Epithelial cell of esophagus (primary cell): ENCODE measurements at regions not wholly inside any gene's neighbourhood (a gene's known extent, or its start where the extent isn't known, plus 50 kb on each side); places are given as distances from the start of the nearest gene placed in this dataset.

Source experiments
- DNase-seq: peaks from one replicate; pipeline ENCODE4 v3.0.0; 2010; ENCODE audit warnings: low read depth
- H3K4me3 ChIP-seq: 2 replicates; pipeline ENCODE4 v1.5.1; 2011; ENCODE audit warnings: mild to moderate bottlenecking, low read length, control low read depth
- TF ChIP-seq, protein P1 (sequence below): IDR thresholded peaks from 2 replicates; pipeline ENCODE4 v1.5.1; 2011; ENCODE audit warnings: low read depth, mild to moderate bottlenecking, low read length, control low read depth, inconsistent platforms; ENCODE audit not compliant: insufficient read depth; ENCODE audit errors: missing control alignments

DNA sequence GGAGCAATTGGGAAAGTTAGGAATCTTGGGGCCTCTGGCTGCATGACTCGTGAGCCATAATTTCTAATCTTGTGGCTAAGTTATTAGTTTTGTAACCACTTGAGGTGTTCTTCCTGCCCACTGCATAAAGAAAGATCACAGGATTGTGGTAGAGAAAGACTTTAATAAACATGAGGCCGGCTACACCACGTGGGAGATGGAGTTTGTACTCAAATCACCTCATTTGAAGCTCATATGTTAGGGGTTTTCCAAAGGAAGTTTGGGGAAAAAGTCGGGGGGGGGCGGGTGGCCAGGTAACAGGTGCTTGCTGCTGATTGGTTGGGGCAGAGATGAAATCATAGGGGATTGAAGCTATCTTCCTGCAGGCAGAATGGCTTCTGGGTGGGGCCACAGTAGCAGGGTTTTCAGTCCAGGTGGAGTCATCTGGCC is 287.8 kb downstream of the ZNF674 start:
- DNase-seq, result peak; percentile 53
- TF ChIP-seq, protein P1, sequence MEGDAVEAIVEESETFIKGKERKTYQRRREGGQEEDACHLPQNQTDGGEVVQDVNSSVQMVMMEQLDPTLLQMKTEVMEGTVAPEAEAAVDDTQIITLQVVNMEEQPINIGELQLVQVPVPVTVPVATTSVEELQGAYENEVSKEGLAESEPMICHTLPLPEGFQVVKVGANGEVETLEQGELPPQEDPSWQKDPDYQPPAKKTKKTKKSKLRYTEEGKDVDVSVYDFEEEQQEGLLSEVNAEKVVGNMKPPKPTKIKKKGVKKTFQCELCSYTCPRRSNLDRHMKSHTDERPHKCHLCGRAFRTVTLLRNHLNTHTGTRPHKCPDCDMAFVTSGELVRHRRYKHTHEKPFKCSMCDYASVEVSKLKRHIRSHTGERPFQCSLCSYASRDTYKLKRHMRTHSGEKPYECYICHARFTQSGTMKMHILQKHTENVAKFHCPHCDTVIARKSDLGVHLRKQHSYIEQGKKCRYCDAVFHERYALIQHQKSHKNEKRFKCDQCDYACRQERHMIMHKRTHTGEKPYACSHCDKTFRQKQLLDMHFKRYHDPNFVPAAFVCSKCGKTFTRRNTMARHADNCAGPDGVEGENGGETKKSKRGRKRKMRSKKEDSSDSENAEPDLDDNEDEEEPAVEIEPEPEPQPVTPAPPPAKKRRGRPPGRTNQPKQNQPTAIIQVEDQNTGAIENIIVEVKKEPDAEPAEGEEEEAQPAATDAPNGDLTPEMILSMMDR, result no peak
- no peak overlapping the region for H3K4me3 ChIP-seq

DNA sequence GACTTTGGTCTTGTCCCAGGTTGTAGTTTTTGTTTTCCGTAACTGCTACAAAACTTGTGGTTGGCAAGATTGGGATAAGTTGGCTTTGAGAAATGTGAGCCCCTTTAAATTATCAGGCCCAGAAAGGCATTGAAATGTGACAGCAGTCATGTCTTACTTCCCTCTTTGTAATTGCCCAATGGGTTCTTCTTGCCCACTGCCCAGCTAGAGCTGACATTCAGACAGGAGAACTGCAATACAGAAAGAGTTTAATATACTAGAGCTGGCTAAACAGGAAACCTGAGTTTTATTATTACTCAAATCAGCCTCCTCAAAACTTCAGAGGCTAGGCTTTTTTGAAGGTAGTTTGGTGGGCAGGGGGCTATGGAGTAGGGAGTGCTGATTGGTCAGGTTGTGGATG is 288.3 kb downstream of the ZNF674 start:
- TF ChIP-seq, protein P1, result no peak
- no peak overlapping the region for H3K4me3 ChIP-seq
- DNase-seq, result no peak

- TF ChIP-seq, protein P1, result no peak
- no peak overlapping the region for H3K4me3 ChIP-seq
- no peak for DNase-seq
These were observed 290.2 kb downstream of the ZNF674 start for GRCh38 chrX:46255046-46255445.

DNA sequence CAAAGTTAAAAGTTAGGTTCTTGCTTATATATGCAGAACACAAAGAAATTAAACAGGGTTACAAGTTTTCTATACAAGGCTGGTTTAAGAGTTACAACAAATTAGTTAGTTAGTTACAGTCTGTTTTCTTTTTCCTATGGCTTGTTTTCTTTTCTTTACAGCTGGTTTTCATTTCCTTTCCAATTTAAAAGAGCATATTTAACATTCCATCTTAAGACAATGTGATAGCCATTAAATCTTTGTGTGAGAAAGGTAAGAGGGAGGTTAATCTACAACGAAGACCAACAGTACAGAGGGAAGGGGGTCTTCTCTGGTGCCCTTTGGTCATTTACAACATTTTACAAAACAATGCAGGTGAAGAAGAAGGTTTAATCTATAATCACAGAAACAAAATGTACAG is 290.6 kb downstream of the ZNF674 start:
- TF ChIP-seq, protein P1, result no peak
- H3K4me3 ChIP-seq, result no peak overlapping the region
- DNase-seq, result no peak

DNA sequence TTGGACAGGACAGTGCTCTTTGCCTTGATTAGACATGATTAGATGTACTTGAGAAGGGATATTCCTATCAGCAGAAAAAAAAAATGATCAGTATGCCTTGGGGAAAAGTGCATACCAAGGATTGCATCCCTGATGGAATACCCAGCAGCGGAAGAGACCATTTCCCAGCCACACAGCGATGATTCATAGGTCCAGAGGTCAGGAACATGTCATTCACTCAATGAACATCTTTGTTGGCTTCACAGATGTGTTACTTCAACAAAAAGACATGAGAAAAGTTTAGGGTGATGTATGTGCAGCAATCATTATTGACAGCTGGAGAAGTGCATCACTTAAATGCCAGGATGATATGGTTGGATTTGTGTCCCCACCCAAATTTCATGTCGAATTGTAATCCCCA is 293.5 kb downstream of the ZNF674 start:
- TF ChIP-seq, protein P1, result no peak
- peak; percentile 51 for DNase-seq
- H3K4me3 ChIP-seq, result no peak overlapping the region

- H3K4me3 ChIP-seq, result no peak overlapping the region
- no peak for DNase-seq
- TF ChIP-seq, protein P1, result no peak
These were observed 295.1 kb downstream of the ZNF674 start for GRCh38 chrX:46250151-46250550.

DNA sequence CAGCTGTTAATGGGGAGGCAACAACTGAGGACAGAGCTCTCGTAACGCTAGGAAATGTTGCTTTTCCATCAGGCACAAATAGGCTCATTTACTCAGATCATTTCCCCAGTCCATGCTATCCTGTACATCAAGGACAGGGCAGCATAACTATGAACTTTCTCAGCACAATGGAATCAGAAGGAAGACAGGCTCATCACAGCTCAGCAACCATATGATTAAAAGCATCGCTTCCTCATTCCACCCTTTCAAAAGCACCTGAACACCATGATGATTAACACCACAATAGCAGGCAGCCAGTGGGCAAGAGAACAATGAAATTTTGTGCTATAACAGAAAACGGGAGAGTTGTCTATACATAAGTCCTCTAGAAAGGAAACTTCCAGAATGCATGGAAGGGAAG is 297.8 kb downstream of the ZNF674 start:
- TF ChIP-seq, protein P1, result no peak
- peak; percentile 63 for DNase-seq
- no peak overlapping the region for H3K4me3 ChIP-seq
